HCT116 (cell line): ENCODE measurements at regions not wholly inside any gene's neighbourhood (a gene's known extent, or its start where the extent isn't known, plus 50 kb on each side); places are given as distances from the start of the nearest gene placed in this dataset.

Source experiments
- ATAC-seq: fragments of 200-7000 bp; cut with Tn5 transposase; 2 replicates; pipeline ENCODE4 v1.9.1; 2020; ENCODE audit warnings: mild to moderate bottlenecking, moderate library complexity
- BruUV-seq: library from RNA; stranded (reverse); fragments of 400-500 nt; replicated peaks from 2 replicates; lab custom pipeline; 2021; lab: Mats Ljungman, UMichigan
- CTCF ChIA-PET: fragments of 300-600 bp; sonication (Branson Sonifier 250); formaldehyde crosslinking; loops from one replicate; lab custom pipeline; 2021; ENCODE audit warnings: antibody characterized with exemption; lab: Charles Lee
- POLR2A ChIA-PET: fragments of 300-600, 350-600 bp; sonication (Branson Sonifier 250); formaldehyde crosslinking; loops from one replicate; lab custom pipeline; 2021; ENCODE audit warnings: antibody characterized with exemption; lab: Charles Lee
- RAD21 ChIA-PET, 2 experiments: fragments of 300-600 bp; sonication (Branson Sonifier 250); formaldehyde crosslinking; loops; one replicate each; lab custom pipeline; 2023; ENCODE audit warnings: low total read pairs in 2 of 2; ENCODE audit not compliant: uncharacterized antibody in 2 of 2, unreplicated experiment in 2 of 2, low non-redundant PET in 1 of 2; lab: Charles Lee
- DNase-seq: peaks from one replicate; pipeline ENCODE4 v3.0.0-alpha.2; 2010; ENCODE audit warnings: low read depth, low spot score
- H2AFZ ChIP-seq: fragments of 200-600 bp; shearing (Covaris generic), sonication (generic); 2 replicates; pipeline ENCODE4 v1.6.1; 2017; ENCODE audit warnings: low read depth, mixed run types, mixed read lengths, antibody characterized with exemption, low read length; ENCODE audit not compliant: poor library complexity, severe bottlenecking
- H3K27ac ChIP-seq: 2 replicates; pipeline ENCODE4 v1.5.1; 2012; ENCODE audit warnings: low read depth, low read length
- H3K27me3 ChIP-seq: fragments of 200-600 bp; sonication (generic); 2 replicates; pipeline ENCODE4 v1.6.1; 2016; ENCODE audit warnings: mixed run types, low read length, mixed read lengths; ENCODE audit not compliant: insufficient read depth
- H3K36me3 ChIP-seq, 2 experiments: fragments of 200-500 bp in 1 of 2; fragments of 200-600 bp in 1 of 2; sonication (Bioruptor generic) in 1 of 2; sonication (generic) in 1 of 2; 2 replicates each; pipeline versions ENCODE4 v1.5.1 to v1.6.1; 2014 to 2016; ENCODE audit warnings: low read length in 2 of 2, inconsistent platforms in 1 of 2, mixed read lengths in 1 of 2, mixed run types in 1 of 2; ENCODE audit not compliant: insufficient read depth in 2 of 2, control insufficient read depth in 1 of 2
- H3K4me1 ChIP-seq, 2 experiments: fragments of 200-600 bp in 1 of 2; sonication (generic) in 1 of 2; 2 replicates each; pipeline versions ENCODE4 v1.5.1 to v1.6.1; 2012 to 2017; ENCODE audit warnings: low read length in 2 of 2, inconsistent platforms in 1 of 2, mild to moderate bottlenecking in 1 of 2, mixed read lengths in 1 of 2, mixed run types in 1 of 2, moderate library complexity in 1 of 2; ENCODE audit not compliant: insufficient read depth in 2 of 2, control insufficient read depth in 1 of 2
- H3K4me2 ChIP-seq: fragments of 200-600 bp; sonication (generic); 2 replicates; pipeline ENCODE4 v1.6.1; 2017; ENCODE audit warnings: mixed run types, low read length, mixed read lengths
- H3K4me3 ChIP-seq, 2 experiments: fragments of 200-600 bp in 1 of 2; sonication (generic) in 1 of 2; replicated peaks in 1 of 2; 2 replicates each; pipeline ENCODE4 v1.5.1; 2011 to 2016; ENCODE audit warnings: low read length in 2 of 2, control low read depth in 1 of 2, low read depth in 1 of 2, mild to moderate bottlenecking in 1 of 2, mixed read lengths in 1 of 2, mixed run types in 1 of 2
- H3K79me2 ChIP-seq: fragments of 200-600 bp; sonication (generic); 2 replicates; pipeline ENCODE4 v1.6.1; 2017; ENCODE audit warnings: mild to moderate bottlenecking, mixed run types, low read length, moderate library complexity, mixed read lengths; ENCODE audit not compliant: insufficient read depth
- H3K9ac ChIP-seq: fragments of 200-600 bp; sonication (generic); 2 replicates; pipeline ENCODE4 v1.6.1; 2016; ENCODE audit warnings: low read length, mixed read lengths
- H3K9me2 ChIP-seq: fragments of 200-600 bp; sonication (generic), shearing (Covaris generic); 2 replicates; pipeline ENCODE4 v1.6.1; 2017; ENCODE audit warnings: mixed run types, mild to moderate bottlenecking, moderate library complexity; ENCODE audit not compliant: insufficient read depth
- H3K9me3 ChIP-seq, 2 experiments: fragments of 200-500 bp in 1 of 2; fragments of 200-600 bp in 1 of 2; sonication (Bioruptor generic) in 1 of 2; sonication (generic) in 1 of 2; 2 replicates each; pipeline ENCODE4 v1.6.1; 2014 to 2017; ENCODE audit warnings: low read length in 2 of 2, mixed read lengths in 2 of 2, inconsistent platforms in 1 of 2, low read depth in 1 of 2, mild to moderate bottlenecking in 1 of 2, mixed run types in 1 of 2, moderate library complexity in 1 of 2; ENCODE audit not compliant: control insufficient read depth in 1 of 2, insufficient read depth in 1 of 2
- H4K20me1 ChIP-seq: fragments of 200-600 bp; sonication (generic), shearing (Covaris generic); 2 replicates; pipeline ENCODE4 v1.6.1; 2017; ENCODE audit warnings: mixed run types, mild to moderate bottlenecking, moderate library complexity; ENCODE audit not compliant: insufficient read depth
- CBX3 ChIP-seq: IDR thresholded peaks from 2 replicates; pipeline ENCODE4 v1.6.1; 2012; ENCODE audit warnings: low read depth
- CTCF ChIP-seq, 3 experiments: fragments of 200-600 bp in 1 of 3; sonication (generic) in 1 of 3; IDR thresholded peaks in 2 of 3; conservative IDR thresholded peaks in 1 of 3; 2 replicates each; pipeline ENCODE4 v1.5.1; 2012 to 2017; ENCODE audit warnings: low read depth in 2 of 3, low read length in 2 of 3, antibody characterized with exemption in 1 of 3, borderline replicate concordance in 1 of 3, control low read depth in 1 of 3, mild to moderate bottlenecking in 1 of 3, mixed read lengths in 1 of 3, mixed run types in 1 of 3, moderate library complexity in 1 of 3; ENCODE audit not compliant: insufficient read depth in 1 of 3
- EGR1 ChIP-seq: IDR thresholded peaks from 2 replicates; pipeline ENCODE4 v1.6.1; 2012; ENCODE audit warnings: low read depth
- ELF1 ChIP-seq: IDR thresholded peaks from 2 replicates; pipeline ENCODE4 v1.6.1; 2012; ENCODE audit warnings: low read depth, borderline replicate concordance
- EZH2phosphoT487 ChIP-seq: fragments of 200-600 bp; IDR thresholded peaks from 2 replicates; pipeline ENCODE4 v1.6.1; 2018; ENCODE audit warnings: antibody characterized with exemption, borderline replicate concordance
- FOSL1 ChIP-seq: IDR thresholded peaks from 2 replicates; pipeline ENCODE4 v1.6.1; 2012; ENCODE audit warnings: low read depth
- MAX ChIP-seq: IDR thresholded peaks from 2 replicates; pipeline ENCODE4 v1.6.1; 2012
- POLR2A ChIP-seq: IDR thresholded peaks from 2 replicates; pipeline ENCODE4 v1.7.0; 2011; ENCODE audit warnings: borderline replicate concordance; ENCODE audit not compliant: insufficient read depth, insufficient read length; ENCODE audit errors: extremely low read depth
- POLR2AphosphoS5 ChIP-seq: IDR thresholded peaks from 2 replicates; pipeline ENCODE4 v1.6.1; 2011; ENCODE audit warnings: mild to moderate bottlenecking, low read depth, low read length, moderate library complexity
- RAD21 ChIP-seq: IDR thresholded peaks from 2 replicates; pipeline ENCODE4 v1.6.1; 2012; ENCODE audit warnings: low read depth, mild to moderate bottlenecking
- REST ChIP-seq: IDR thresholded peaks from 2 replicates; pipeline ENCODE4 v1.6.1; 2012; ENCODE audit warnings: low read depth
- SIN3A ChIP-seq: IDR thresholded peaks from 2 replicates; pipeline ENCODE4 v1.6.1; 2012; ENCODE audit warnings: low read depth
- SP1 ChIP-seq: IDR thresholded peaks from 2 replicates; pipeline ENCODE4 v1.6.1; 2012; ENCODE audit warnings: low read depth
- TCF7L2 ChIP-seq: IDR thresholded peaks from 2 replicates; pipeline ENCODE4 v1.7.0; 2011; ENCODE audit warnings: borderline replicate concordance, inconsistent platforms; ENCODE audit not compliant: insufficient read depth, insufficient read length; ENCODE audit errors: extremely low read depth
- YY1 ChIP-seq: IDR thresholded peaks from 2 replicates; pipeline ENCODE4 v1.6.1; 2011; ENCODE audit warnings: low read length, low read depth, moderate library complexity, mild to moderate bottlenecking; ENCODE audit not compliant: insufficient replicate concordance; ENCODE audit errors: extremely low read depth
- intact Hi-C: fragments of 100-400 bp; cut with micrococcal nuclease; formaldehyde crosslinking; loops from 2 replicates; pipeline ENCODE4 v1.10.0; 2022

- Histone ChIP-seq H3K4me2 (no peak overlapping the region), H3K79me2 (no peaks in the 10 kb centered on the region), H3K4me1 (no peaks in the 10 kb centered on the region), H4K20me1 (no peaks in the 10 kb centered on the region), H3K4me3 (no peak overlapping the region), H3K9me3 (peaks cover 8 to 21% of the 10 kb centered on the region in 2 experiments; a peak in 2 of 4 replicates), H2AFZ (no peak overlapping the region), H3K27ac (no peak overlapping the region), H3K9me2 (no peaks in the 10 kb centered on the region), H3K27me3 (no peaks in the 10 kb centered on the region), H3K9ac (no peak overlapping the region), H3K36me3 (no peaks in the 10 kb centered on the region)
- no peak for TF ChIP-seq POLR2A
- TF ChIP-seq TCF7L2, result no peak
- TF ChIP-seq YY1, result no peak
- no peak for TF ChIP-seq SP1
- TF ChIP-seq EZH2phosphoT487, result no peak
- TF ChIP-seq MAX, result no peak
- no peak for TF ChIP-seq FOSL1
- no peak for TF ChIP-seq ELF1
- TF ChIP-seq REST, result no peak
- TF ChIP-seq EGR1, result no peak
- TF ChIP-seq POLR2AphosphoS5, result no peak
- TF ChIP-seq CBX3, result no peak
- no peak for TF ChIP-seq CTCF (IDR thresholded peaks at IDR 0.05 in 2 of 3, conservative IDR thresholded peaks at IDR 0.05 in 1 of 3; ENCODE audit: borderline replicate concordance in 1 of 3, insufficient read depth in 1 of 3, low read depth in 2 of 3, low read length in 2 of 3)
- no peak for TF ChIP-seq RAD21
- no peak for TF ChIP-seq SIN3A
- BruUV-seq, result no TSS peak
- RAD21 ChIA-PET, result no interaction called here
- POLR2A ChIA-PET, result no interaction called here
- intact Hi-C loops, result no loop called here
- no peak for DNase-seq
- ATAC-seq, result no peak
- CTCF ChIA-PET, result no interaction called here
Measured at GRCh38 chr2:116340690-116341089, 1473.8 kb upstream of the DDX18 start.
